DOHH2 (cell line): ENCODE measurements at regions not wholly inside any gene's neighbourhood (a gene's known extent, or its start where the extent isn't known, plus 50 kb on each side); places are given as distances from the start of the nearest gene placed in this dataset.

Source experiments
- CTCF ChIP-seq: fragments of 200-600 bp; sonication (generic); IDR thresholded peaks from one replicate; pipeline ENCODE4 v1.5.1; 2014; ENCODE audit warnings: antibody characterized with exemption, mild to moderate bottlenecking, low read depth, low read length; ENCODE audit not compliant: poor library complexity, severe bottlenecking
- EZH2phosphoT487 ChIP-seq: fragments of 200-600 bp; sonication (generic); IDR thresholded peaks from 2 replicates; pipeline ENCODE4 v1.6.1; 2017; ENCODE audit warnings: borderline replicate concordance, mild to moderate bottlenecking, antibody characterized with exemption, low read length, moderate library complexity, mixed read lengths

- no peak for TF ChIP-seq CTCF
- no peak for TF ChIP-seq EZH2phosphoT487
Observed at GRCh38 chr20:19070681-19071445, 141.6 kb upstream of the SLC24A3 start.
